ENCODE measurements at regions not wholly inside any gene's neighbourhood (a gene's known extent, or its start where the extent isn't known, plus 50 kb on each side); places are given as distances from the start of the nearest gene placed in this dataset.

DNA sequence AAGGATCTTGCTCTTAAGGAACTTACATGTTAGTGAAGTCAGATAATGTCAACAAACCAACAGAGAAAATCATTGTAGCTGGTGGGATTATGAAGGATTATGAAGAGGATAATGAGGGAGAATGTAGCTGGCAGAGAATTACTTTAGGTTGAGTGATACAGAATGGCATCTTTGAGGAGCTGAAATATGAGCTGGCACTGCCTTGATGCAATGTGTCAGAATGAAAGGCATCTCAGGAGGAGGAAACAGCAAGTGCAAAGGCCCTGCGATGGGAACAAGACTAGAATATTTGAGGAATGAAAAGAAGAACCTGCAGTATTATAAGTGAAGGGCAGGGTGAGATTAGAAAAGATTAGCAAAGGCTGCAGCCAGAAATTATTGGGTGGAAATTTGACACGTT is 237.2 kb upstream of the ADAMTS9 start:
- no peaks in the 10 kb centered on the region for H3K27me3 ChIP-seq (ENCODE audit: insufficient read depth, low read length)
- no peaks in the 10 kb centered on the region for H3K36me3 ChIP-seq (ENCODE audit: insufficient read depth, low read length)
- no peak overlapping the region for H2AFZ ChIP-seq (ENCODE audit: low read depth, low read length)
- no peak overlapping the region for H3K4me3 ChIP-seq (ENCODE audit: low read length)
- H3K4me1 ChIP-seq (ENCODE audit: insufficient read depth, low read length): peaks cover 15% of the 10 kb centered on the region
- H3K9me3 ChIP-seq (ENCODE audit: low read length): no peaks in the 10 kb centered on the region

DNA sequence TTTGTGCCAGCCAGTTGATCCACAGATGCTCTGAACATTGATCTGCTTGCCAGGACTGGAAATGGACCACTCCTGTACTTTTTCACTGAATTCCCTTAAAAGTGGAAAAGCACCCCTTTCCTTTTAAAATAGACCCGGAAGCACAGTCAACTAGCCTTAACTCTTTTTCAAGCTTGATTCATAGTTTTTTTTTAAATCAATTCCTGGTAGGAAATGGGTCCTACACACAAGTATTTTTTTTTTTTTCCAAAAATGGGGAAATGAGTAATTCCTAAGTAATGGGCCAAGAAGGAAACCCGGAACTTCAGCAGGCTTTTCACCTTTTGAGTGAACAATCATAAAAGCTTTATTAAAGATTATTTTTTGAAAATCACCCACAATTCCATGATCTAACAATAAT is 234.4 kb upstream of the ADAMTS9 start:
- Histone ChIP-seq H3K36me3 (ENCODE audit: insufficient read depth, low read length) (no peaks in the 10 kb centered on the region), H3K27me3 (ENCODE audit: insufficient read depth, low read length) (no peaks in the 10 kb centered on the region), H2AFZ (ENCODE audit: low read depth, low read length) (no peak overlapping the region), H3K9me3 (ENCODE audit: low read length) (no peaks in the 10 kb centered on the region), H3K4me3 (ENCODE audit: low read length) (no peak overlapping the region), H3K4me1 (ENCODE audit: insufficient read depth, low read length) (peaks cover 15% of the 10 kb centered on the region)

DNA sequence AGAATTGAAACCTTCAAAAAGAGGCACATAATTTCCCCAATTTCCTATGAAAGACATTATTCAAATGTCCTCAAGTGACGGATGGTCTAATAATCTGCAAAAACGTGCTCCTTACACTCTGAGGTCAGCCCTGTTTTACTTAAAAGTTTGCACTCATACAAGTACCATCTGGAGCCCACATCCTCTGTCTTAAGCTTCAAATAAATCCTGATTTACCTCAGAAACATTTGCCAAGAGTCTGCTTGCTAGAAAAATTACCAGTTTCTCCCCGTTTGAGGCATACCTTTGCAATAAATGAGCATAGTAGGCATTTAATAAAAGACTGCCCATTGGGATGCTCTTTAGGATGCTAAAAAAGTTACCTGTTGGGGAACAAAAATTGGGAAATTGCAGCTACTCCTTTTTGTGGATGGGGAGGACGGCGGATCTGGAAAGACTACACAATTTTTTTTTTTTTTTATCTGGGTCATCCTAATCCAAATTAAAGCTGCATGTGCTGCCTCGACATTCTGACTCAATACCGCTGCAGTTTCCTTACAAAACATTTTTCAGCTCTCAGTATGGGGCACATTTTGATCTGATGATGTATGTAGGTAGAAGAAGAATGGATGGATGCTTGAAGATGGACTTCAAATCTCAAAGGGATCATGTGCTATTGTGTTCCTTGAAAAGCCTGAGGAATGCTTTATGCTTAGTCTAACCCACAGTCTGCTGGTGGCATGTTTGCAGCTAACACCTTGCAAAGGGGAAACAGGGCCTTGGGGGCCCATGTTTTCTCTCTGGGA is 233.7 kb upstream of the ADAMTS9 start:
- no peak overlapping the region for H3K4me3 ChIP-seq (ENCODE audit: low read length)
- peaks cover 16% of the 10 kb centered on the region for H3K4me1 ChIP-seq (ENCODE audit: insufficient read depth, low read length)
- no peaks in the 10 kb centered on the region for H3K27me3 ChIP-seq (ENCODE audit: insufficient read depth, low read length)
- H3K9me3 ChIP-seq (ENCODE audit: low read length): no peaks in the 10 kb centered on the region
- no peak overlapping the region for H2AFZ ChIP-seq (ENCODE audit: low read depth, low read length)
- no peaks in the 10 kb centered on the region for H3K36me3 ChIP-seq (ENCODE audit: insufficient read depth, low read length)

DNA sequence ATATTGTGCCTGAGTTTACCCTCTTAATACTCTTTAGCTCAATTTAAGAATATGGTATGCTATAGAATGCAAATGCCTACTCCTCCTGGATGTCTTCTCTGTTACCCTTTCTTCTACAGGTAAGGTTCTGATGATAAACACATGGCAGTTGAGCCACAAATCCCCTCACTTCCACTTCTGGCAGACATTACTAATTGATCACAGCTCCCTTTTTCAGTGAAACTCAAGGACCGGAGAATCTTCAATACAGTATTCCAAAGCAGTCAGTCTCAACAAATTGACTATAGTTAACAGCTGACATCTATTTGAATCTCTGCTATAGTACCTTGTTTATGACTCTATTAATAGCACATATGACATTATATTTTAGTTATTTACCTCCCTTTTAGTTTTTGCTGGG is 232.1 kb upstream of the ADAMTS9 start:
- H3K9me3 ChIP-seq (ENCODE audit: low read length): no peaks in the 10 kb centered on the region
- H3K36me3 ChIP-seq (ENCODE audit: insufficient read depth, low read length): no peaks in the 10 kb centered on the region
- no peak overlapping the region for H3K4me3 ChIP-seq (ENCODE audit: low read length)
- H2AFZ ChIP-seq (ENCODE audit: low read depth, low read length): no peak overlapping the region
- H3K4me1 ChIP-seq (ENCODE audit: insufficient read depth, low read length): peaks cover 19% of the 10 kb centered on the region
- no peaks in the 10 kb centered on the region for H3K27me3 ChIP-seq (ENCODE audit: insufficient read depth, low read length)

DNA sequence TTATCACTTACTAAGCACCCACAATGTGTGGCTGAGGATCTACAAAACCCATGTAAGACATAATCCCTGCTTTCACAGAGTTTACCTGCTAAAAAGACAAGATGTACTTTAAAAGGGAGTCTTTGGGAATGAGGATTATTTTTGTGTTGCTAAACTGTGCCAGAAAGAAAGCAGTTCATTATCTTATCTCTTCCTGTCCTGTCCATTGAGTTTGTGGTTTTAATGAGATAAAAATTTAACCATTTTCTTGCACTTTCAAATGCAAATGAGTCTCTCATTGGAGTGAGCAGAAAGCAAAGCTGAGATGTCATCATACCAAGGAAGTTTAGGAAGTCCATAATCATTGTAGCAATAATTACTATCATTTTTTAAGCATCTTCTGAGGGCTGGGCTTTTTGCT is 231.2 kb upstream of the ADAMTS9 start:
- no peaks in the 10 kb centered on the region for H3K27me3 ChIP-seq (ENCODE audit: insufficient read depth, low read length)
- no peaks in the 10 kb centered on the region for H3K36me3 ChIP-seq (ENCODE audit: insufficient read depth, low read length)
- peaks cover 19% of the 10 kb centered on the region for H3K4me1 ChIP-seq (ENCODE audit: insufficient read depth, low read length)
- H3K4me3 ChIP-seq (ENCODE audit: low read length): no peak overlapping the region
- no peak overlapping the region for H2AFZ ChIP-seq (ENCODE audit: low read depth, low read length)
- no peaks in the 10 kb centered on the region for H3K9me3 ChIP-seq (ENCODE audit: low read length)

DNA sequence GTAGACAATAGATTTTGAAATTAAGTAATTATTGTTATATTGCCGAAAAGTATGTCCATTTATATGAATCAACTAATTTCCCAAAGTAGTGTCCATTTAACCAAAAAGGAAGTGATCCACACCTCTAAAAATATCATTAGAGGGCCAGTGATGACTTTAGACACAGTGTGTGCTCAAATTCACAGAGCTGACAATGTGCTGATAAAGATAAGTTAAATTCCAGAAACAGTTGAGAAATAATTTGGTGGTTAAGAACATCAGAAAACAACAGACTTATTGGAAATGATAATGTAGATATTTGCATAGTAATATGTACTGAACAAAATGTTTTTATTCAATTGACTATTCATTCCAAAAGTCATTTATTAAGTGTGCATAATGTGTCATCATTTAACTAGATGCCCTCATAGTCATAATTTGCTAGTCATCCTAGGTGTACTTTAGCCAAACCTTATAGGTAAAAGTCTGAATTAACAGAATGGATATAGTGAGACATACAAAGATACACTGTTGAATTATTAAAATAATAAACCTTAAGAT is 230.2 kb upstream of the ADAMTS9 start:
- Histone ChIP-seq H3K9me3 (ENCODE audit: low read length) (no peaks in the 10 kb centered on the region), H3K4me1 (ENCODE audit: insufficient read depth, low read length) (peaks cover 15% of the 10 kb centered on the region), H3K4me3 (ENCODE audit: low read length) (no peak overlapping the region), H2AFZ (ENCODE audit: low read depth, low read length) (no peak overlapping the region), H3K36me3 (ENCODE audit: insufficient read depth, low read length) (no peaks in the 10 kb centered on the region), H3K27me3 (ENCODE audit: insufficient read depth, low read length) (no peaks in the 10 kb centered on the region)

DNA sequence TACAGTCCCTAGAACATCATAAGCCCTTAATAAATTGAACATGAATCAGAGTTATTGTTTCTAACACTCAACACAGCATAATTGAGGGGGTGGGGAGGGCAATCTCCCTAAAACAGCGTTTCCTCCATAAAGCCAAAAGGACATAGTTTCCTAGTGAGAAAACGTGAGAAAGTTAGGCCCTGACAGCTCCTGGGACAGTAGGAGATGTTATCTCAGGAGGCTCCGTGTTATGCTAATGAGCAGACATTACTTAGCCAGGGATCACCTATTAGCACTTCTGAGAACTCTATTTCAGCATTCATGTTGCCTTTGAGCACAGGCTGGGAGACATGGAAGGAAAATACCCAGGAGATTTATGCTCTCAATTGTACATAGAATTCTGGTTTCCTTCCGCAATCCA is 229.1 kb upstream of the ADAMTS9 start:
- H3K4me3 ChIP-seq (ENCODE audit: low read length): no peak overlapping the region
- no peaks in the 10 kb centered on the region for H3K9me3 ChIP-seq (ENCODE audit: low read length)
- no peaks in the 10 kb centered on the region for H3K27me3 ChIP-seq (ENCODE audit: insufficient read depth, low read length)
- peaks cover 13% of the 10 kb centered on the region for H3K4me1 ChIP-seq (ENCODE audit: insufficient read depth, low read length)
- no peak overlapping the region for H2AFZ ChIP-seq (ENCODE audit: low read depth, low read length)
- no peaks in the 10 kb centered on the region for H3K36me3 ChIP-seq (ENCODE audit: insufficient read depth, low read length)

DNA sequence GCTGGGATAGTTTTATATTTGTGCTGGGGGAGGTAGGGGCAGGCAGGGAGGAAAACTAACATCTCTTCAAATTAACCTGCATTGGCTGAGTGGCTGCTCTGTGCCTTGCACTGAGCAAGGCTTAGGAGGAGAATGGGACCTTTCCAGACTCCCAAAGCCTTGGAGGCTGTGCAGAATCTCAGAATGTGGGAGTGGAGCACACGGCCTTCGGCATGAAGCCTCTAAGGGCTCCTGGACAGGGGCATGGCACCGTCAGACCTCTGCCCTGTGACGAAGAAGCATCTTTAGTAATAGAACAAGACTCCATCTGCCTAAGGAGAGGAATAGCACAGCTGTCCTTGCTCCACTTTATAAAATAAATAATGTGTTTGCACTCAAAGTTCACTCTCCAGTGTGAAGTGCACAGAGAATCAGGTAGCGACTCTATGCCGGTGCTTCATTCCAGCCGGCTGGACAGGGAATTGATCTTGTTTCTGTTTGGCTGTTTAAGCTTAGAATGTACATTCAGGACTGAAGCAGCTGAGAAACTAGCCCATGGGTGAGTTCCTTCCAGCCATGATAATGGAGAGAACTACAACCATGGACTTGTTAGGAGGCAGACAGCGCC is 228.5 kb upstream of the ADAMTS9 start:
- H3K4me1 ChIP-seq (ENCODE audit: insufficient read depth, low read length): peaks cover 7% of the 10 kb centered on the region

DNA sequence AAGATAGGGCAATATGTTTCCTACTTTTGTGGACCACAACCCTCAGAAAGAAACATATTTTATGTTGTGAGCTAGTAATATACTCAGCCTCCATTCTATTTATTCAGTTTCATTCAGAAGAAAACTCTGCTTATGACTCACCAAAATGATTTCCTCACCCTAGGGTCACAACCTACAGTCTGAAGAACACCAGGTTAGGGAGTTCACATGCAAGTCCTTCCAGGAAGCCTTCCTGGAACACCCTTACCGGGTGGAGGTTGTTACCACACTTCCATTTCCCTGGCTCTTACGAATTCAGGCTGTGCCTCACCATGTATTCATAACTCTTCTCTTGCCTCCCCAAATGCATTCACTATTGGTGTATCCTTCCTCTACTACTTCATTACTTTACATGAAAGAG is 228.0 kb upstream of the ADAMTS9 start:
- H3K36me3 ChIP-seq (ENCODE audit: insufficient read depth, low read length): no peaks in the 10 kb centered on the region
- no peaks in the 10 kb centered on the region for H3K27me3 ChIP-seq (ENCODE audit: insufficient read depth, low read length)
- no peaks in the 10 kb centered on the region for H3K9me3 ChIP-seq (ENCODE audit: low read length)
- no peak overlapping the region for H3K4me3 ChIP-seq (ENCODE audit: low read length)
- no peak overlapping the region for H2AFZ ChIP-seq (ENCODE audit: low read depth, low read length)
- H3K4me1 ChIP-seq (ENCODE audit: insufficient read depth, low read length): peaks cover 4% of the 10 kb centered on the region

More for the DNA sequence above, 228.5 kb upstream of the ADAMTS9 start:
- no peak overlapping the region for H3K4me3 ChIP-seq (ENCODE audit: low read length)
- H3K27me3 ChIP-seq (ENCODE audit: insufficient read depth, low read length): no peaks in the 10 kb centered on the region
- H2AFZ ChIP-seq (ENCODE audit: low read depth, low read length): no peak overlapping the region
- H3K36me3 ChIP-seq (ENCODE audit: insufficient read depth, low read length): no peaks in the 10 kb centered on the region
- no peaks in the 10 kb centered on the region for H3K9me3 ChIP-seq (ENCODE audit: low read length)

DNA sequence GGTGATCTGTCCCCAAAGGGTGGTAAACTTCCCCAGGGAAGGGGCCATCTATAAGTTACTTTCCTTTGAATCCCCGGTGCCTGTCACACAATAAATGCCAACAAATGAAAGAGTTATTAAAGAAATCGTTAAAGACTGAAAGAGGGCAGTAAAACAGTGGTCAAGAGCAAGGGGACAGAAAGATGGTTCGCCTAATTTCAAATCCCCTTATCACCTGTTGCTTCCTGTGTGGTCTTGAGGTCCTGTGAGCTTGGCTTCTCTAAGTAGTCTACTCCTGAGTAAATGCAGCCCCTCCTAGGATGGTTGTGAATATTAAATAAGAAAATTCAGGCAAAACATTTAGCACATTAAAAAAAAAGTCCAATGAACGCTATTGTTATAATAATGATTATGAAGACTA is 225.7 kb upstream of the ADAMTS9 start:
- H3K9me3 ChIP-seq (ENCODE audit: low read length): no peaks in the 10 kb centered on the region
- no peak overlapping the region for H2AFZ ChIP-seq (ENCODE audit: low read depth, low read length)
- peaks cover 4% of the 10 kb centered on the region for H3K4me1 ChIP-seq (ENCODE audit: insufficient read depth, low read length)
- H3K36me3 ChIP-seq (ENCODE audit: insufficient read depth, low read length): no peaks in the 10 kb centered on the region
- no peak overlapping the region for H3K4me3 ChIP-seq (ENCODE audit: low read length)
- no peaks in the 10 kb centered on the region for H3K27me3 ChIP-seq (ENCODE audit: insufficient read depth, low read length)

DNA sequence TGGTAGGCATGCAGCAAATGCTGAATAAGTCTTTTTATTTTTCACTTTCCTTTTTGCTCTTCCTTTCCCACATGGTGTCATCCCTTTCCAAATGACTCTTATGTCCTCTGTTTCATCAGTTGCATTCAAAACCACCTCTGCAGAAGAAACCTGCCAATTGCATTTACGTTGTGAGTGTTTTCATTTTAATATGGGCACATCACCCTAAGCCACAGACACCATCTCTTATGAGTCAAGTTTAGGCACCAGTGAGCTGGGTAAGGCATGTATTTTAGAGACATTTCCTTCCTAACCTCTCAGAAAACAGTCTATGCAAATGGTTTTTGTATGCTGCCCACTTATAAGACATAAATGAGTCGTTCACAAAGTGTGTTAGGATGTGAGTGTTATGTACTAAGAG is 223.3 kb upstream of the ADAMTS9 start:
- no peaks in the 10 kb centered on the region for H3K27me3 ChIP-seq (ENCODE audit: insufficient read depth, low read length)
- H2AFZ ChIP-seq (ENCODE audit: low read depth, low read length): no peak overlapping the region
- H3K4me1 ChIP-seq (ENCODE audit: insufficient read depth, low read length): peaks cover 6% of the 10 kb centered on the region
- no peaks in the 10 kb centered on the region for H3K36me3 ChIP-seq (ENCODE audit: insufficient read depth, low read length)
- no peaks in the 10 kb centered on the region for H3K9me3 ChIP-seq (ENCODE audit: low read length)
- H3K4me3 ChIP-seq (ENCODE audit: low read length): no peak overlapping the region

DNA sequence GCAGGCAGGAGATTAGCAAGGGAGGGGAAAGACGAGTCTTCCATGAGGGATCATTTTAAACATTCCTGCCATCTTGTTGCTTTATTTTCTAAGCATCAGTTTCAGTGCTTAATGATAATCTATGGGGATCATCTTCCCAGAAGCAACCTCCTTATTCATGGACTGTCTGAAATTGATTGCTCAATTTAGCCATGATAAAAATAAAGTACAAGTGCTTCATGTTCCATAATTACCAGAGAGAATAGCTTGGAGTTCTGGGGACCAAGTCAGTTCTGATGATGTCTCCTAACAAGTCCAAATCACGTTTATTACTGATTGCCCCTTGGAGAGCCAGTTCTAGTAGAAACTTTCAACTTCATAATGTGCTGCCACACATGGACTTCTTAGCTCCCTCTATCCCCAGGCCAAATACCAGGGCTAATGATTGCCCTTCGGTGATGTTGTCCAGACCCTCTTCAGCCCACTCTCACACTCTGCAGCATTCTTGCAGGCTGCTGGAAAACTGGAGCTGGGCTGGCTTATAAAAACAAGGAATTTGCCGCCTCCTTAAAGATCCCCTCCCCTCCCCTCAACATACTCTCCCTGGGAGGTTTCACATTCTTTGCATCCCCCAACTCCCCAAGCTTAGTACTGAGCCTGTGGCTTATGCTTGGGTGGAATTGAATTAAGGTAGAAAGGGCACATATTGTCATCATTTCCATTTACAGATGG is 222.1 kb upstream of the ADAMTS9 start:
- peaks cover 15% of the 10 kb centered on the region for H3K4me1 ChIP-seq (ENCODE audit: insufficient read depth, low read length)
- no peak overlapping the region for H3K4me3 ChIP-seq (ENCODE audit: low read length)
- H2AFZ ChIP-seq (ENCODE audit: low read depth, low read length): no peak overlapping the region
- no peaks in the 10 kb centered on the region for H3K27me3 ChIP-seq (ENCODE audit: insufficient read depth, low read length)
- H3K36me3 ChIP-seq (ENCODE audit: insufficient read depth, low read length): no peaks in the 10 kb centered on the region
- H3K9me3 ChIP-seq (ENCODE audit: low read length): no peaks in the 10 kb centered on the region

DNA sequence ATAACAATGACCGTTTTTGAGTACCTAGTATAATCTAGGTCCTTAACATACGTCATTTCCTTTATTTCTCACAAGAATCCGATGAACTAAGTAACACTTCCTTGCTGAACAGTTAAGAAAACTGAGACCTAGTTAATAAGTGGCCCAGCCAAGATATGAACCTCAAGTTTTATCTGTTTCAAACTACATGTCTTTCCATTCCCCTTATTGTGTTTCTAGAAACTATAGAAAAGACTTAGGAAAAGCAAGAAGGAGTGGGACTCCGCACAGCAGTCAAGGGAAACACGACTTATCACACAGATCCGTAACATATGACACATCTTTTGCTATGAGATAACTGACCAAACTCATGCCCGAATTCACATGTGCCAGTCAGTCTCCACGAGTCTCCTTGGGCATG is 221.2 kb upstream of the ADAMTS9 start:
- H3K4me3 ChIP-seq (ENCODE audit: low read length): no peak overlapping the region
- no peaks in the 10 kb centered on the region for H3K36me3 ChIP-seq (ENCODE audit: insufficient read depth, low read length)
- H3K27me3 ChIP-seq (ENCODE audit: insufficient read depth, low read length): no peaks in the 10 kb centered on the region
- peaks cover 15% of the 10 kb centered on the region for H3K4me1 ChIP-seq (ENCODE audit: insufficient read depth, low read length)
- no peak overlapping the region for H2AFZ ChIP-seq (ENCODE audit: low read depth, low read length)
- H3K9me3 ChIP-seq (ENCODE audit: low read length): no peaks in the 10 kb centered on the region

Measured in neuron (in vitro differentiated cells).